ENCODE measurements at regions not wholly inside any gene's neighbourhood (a gene's known extent, or its start where the extent isn't known, plus 50 kb on each side); places are given as distances from the start of the nearest gene placed in this dataset.

DNA sequence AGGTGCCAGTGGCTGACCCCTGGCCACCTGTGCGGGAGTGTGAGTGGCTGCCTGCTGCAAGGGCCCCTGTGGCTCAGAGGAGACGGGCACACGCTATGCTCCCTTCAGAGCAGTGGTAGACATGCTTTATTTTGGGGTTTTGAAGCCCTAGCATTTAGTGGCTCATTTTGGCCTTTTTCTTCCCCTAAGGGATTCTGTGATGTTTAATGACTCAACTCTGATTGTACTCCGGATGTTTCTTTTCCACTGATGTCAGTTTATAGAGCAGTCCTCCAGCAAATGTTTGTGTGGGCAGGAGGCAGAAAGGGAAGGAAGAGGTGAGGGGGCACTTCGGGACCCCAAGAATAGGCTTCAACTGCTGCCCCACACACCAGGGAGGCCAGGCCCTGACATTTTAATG lies 288.9 kb upstream of the C2CD4B start:
- Histone ChIP-seq H3K4me3 (ENCODE audit: low read length) (no peak overlapping the region), H3K9me3 (ENCODE audit: low read depth, low read length) (no peaks in the 10 kb centered on the region)

DNA sequence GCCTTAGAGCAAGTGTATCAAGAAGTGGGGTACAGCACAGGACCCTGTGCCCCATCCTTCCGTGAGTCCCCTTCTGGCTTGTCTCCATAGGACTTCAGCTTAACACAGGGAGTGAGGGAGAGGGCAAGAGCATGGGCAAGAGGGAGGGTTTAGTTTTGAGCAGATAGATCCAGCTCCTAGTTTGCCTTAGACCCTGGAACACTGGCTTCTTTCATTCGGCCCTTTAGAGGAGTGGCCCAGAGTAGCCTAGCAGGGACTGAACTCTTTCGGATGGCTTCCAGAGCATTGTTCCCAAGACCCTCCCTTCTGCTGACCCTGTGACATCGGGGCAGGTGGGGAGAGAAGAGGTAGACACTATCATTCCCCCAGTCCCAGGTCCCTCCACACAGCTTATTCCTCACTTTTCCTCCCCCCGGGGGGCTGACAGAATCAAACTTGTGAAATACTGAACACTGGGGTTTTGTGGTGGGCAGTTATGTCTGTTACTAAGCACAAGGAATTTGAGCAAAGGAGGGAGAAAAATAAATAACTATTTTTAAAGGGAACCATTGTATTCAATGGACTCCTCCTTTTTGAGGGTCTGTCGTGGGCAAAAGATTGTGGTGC lies 289.6 kb upstream of the C2CD4B start:
- H3K4me3 ChIP-seq (ENCODE audit: low read length) = no peak overlapping the region
- H3K9me3 ChIP-seq (ENCODE audit: low read depth, low read length) = no peaks in the 10 kb centered on the region
- H3K27me3 ChIP-seq (ENCODE audit: insufficient read depth, low read length) = no peaks in the 10 kb centered on the region
- no peaks in the 10 kb centered on the region for H3K4me1 ChIP-seq (ENCODE audit: insufficient read depth, low read length)

More for the DNA sequence above, 288.9 kb upstream of the C2CD4B start:
- Histone ChIP-seq H3K27me3 (ENCODE audit: insufficient read depth, low read length) (no peaks in the 10 kb centered on the region), H3K4me1 (ENCODE audit: insufficient read depth, low read length) (no peaks in the 10 kb centered on the region)

DNA sequence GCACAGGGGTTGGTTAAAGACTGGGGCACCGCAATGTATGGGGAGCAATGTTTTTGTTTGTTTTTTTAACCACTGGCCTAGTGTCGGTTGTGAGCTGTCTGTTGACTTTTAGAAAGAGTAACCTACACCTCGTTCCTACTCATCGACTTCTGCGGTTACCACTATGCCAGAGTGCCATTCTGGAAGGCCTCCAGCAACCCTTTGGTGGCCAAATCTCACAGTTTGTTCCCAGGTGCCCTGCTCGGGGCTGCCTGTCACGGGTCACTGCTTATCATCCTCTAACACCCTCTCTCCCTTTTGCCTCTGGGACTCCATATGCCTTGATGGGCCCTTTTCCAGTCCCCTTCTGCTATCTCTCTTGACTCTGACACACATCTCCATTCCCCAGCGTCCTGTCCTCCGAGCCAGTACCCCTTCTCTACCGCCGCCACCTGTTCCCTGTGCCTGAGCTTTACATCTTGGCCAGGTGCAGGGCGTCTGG lies 290.4 kb upstream of the C2CD4B start:
- Histone ChIP-seq H3K27me3 (ENCODE audit: insufficient read depth, low read length) (no peaks in the 10 kb centered on the region), H3K9me3 (ENCODE audit: low read depth, low read length) (no peaks in the 10 kb centered on the region), H3K4me1 (ENCODE audit: insufficient read depth, low read length) (no peaks in the 10 kb centered on the region)

DNA sequence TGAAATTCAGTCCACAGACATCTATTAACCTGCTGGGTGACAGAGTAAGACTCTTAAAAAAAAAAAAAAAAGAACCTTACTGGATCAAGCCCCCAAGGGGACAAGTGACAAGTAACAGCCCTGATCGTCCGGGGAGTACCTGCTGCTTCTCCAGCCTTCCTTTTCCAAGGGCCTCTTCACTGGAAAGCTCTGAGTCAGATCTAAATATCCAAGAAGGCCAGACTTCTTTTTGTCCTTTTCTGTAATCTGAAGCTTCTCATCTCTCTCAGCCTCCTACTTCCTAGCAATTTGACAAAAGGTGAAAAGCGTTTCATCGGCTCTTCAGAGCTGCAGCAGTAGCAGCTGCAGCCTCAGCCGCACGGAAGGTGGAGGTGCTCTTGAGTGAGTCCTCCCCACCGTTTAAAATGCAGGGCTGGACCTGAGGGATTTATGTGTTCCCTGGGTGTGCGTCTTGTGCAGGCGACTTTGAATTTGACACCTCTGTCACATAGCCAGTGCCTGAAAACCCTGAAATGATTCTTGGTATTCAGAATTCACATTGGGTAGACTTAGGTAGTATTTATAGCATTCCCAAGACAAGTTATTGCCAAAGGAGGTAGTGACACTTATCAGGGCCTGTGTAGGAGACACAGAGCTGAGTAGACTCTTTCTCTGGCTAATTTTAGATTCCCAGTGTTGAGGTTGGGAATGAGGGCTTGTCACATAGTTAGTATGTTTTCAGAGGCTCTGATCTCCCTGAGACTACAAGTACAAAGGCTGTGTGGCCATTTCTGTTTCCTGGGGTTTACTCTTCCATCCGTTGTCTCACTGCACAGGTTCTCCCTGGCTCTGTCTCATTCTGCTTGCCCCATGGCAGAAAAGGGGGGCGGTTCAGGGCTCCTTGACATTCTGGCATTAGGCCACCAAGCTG lies 291.2 kb upstream of the C2CD4B start:
- no peaks in the 10 kb centered on the region for H3K4me1 ChIP-seq (ENCODE audit: insufficient read depth, low read length)
- no peak overlapping the region for H3K4me3 ChIP-seq (ENCODE audit: low read length)
- no peaks in the 10 kb centered on the region for H3K9me3 ChIP-seq (ENCODE audit: low read depth, low read length)
- no peaks in the 10 kb centered on the region for H3K27me3 ChIP-seq (ENCODE audit: insufficient read depth, low read length)

More for the DNA sequence above, 290.4 kb upstream of the C2CD4B start:
- no peak overlapping the region for H3K4me3 ChIP-seq (ENCODE audit: low read length)

DNA sequence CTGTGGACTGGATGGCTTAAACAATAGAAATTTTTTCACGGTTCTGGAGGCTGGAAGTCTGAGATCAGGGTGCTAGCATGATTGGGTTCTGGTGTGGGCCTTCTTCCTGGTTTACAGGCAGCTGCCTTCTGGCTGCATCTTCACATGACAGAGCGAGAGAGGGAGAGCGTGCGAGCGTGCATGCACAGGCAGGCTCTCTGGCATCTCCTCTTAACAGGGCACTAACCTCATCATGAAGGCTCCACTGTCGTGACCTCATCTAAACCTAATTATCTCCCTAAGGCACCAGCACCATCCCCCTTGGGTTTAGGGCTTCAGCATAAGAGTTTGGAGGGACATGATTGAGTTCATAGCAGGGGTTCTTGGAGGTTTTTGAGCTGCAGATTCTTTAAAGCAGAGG lies 292.0 kb upstream of the C2CD4B start:
- Histone ChIP-seq H3K9me3 (ENCODE audit: low read depth, low read length) (no peaks in the 10 kb centered on the region), H3K4me1 (ENCODE audit: insufficient read depth, low read length) (no peaks in the 10 kb centered on the region), H3K27me3 (ENCODE audit: insufficient read depth, low read length) (no peaks in the 10 kb centered on the region), H3K4me3 (ENCODE audit: low read length) (no peak overlapping the region)

DNA sequence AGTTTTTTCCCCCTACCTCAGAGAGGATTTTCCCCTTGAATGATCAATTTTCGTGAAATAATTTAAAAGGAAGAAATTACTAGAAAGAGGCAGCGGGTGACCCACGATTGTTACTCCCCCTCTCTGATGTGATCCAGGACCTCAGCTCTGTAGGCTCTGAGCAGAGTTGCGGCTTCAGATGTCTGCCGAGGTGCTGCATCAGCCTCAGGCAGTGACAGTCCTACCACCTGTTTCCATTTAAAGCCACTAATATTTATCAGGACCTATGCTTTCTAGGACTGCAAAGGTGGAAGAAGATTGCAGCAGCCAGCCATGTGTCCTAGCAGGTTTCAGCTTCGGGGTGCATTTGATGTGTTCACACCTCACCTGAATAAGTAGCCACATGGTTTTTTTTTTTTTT lies 294.8 kb upstream of the C2CD4B start:
- Histone ChIP-seq H3K4me1 (ENCODE audit: insufficient read depth, low read length) (no peaks in the 10 kb centered on the region), H3K27me3 (ENCODE audit: insufficient read depth, low read length) (no peaks in the 10 kb centered on the region), H3K9me3 (ENCODE audit: low read depth, low read length) (no peaks in the 10 kb centered on the region), H3K4me3 (ENCODE audit: low read length) (no peak overlapping the region)

DNA sequence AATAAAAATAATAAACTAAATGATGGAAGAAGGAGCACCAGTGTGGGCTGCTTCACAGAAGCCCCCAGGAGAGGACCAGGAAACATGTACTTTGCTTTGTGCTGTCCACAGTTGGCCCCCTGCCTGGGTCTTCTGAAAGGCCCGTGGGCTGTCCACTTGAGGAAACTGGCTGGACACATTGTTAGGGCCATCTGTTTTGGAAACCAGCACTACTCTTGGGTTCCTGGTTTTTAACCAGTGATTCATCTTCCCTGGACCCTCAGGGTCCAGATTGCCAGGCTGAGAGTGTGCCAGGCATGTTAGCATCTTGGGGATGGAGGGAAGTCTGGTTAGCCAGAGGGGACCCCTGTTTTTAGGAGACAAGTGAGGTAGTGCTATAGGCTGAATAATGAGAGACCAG lies 297.2 kb upstream of the C2CD4B start:
- Histone ChIP-seq H3K27me3 (ENCODE audit: insufficient read depth, low read length) (no peaks in the 10 kb centered on the region), H3K4me3 (ENCODE audit: low read length) (no peak overlapping the region), H3K4me1 (ENCODE audit: insufficient read depth, low read length) (no peaks in the 10 kb centered on the region), H3K9me3 (ENCODE audit: low read depth, low read length) (no peaks in the 10 kb centered on the region)

DNA sequence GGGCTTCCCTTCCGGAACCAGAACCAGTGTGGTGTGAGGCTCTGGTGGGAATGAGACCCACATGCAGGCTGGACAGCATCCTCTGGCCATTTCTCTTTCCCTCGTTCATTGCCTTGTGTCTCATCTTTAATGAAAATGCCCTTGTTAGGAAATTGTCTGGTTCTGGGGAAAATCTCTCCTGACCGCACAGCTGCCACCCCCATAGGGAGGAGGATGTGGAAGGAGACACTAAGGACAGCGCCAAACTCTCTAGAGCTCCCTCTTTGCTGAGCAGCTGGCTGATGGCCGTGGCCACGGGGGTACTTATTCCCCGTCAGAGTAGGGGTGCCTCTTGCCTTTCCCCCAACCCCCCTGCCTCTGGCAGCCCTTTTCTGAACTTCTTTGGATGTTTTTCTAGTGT lies 297.6 kb upstream of the C2CD4B start:
- no peaks in the 10 kb centered on the region for H3K27me3 ChIP-seq (ENCODE audit: insufficient read depth, low read length)
- no peak overlapping the region for H3K4me3 ChIP-seq (ENCODE audit: low read length)
- H3K9me3 ChIP-seq (ENCODE audit: low read depth, low read length) = no peaks in the 10 kb centered on the region
- H3K4me1 ChIP-seq (ENCODE audit: insufficient read depth, low read length) = no peaks in the 10 kb centered on the region

DNA sequence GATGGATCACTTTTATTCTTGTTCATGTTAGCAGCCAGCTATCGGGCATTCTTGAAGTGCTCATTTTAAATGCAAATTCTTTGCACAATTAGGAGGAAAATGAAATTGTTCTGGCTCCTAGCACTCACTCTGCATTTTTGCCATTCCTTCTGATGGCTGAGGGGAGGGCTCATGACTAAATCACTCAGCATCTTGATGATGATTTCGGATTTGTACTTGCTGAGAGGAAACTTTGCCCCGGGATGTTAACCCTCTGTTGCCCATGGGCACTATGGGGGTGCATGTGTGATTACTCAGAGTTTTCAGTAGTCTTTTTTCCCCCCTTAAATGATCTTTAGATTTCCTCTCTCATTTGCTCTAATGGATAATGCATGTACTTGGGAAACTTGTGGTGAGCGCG lies 299.6 kb upstream of the C2CD4B start:
- Histone ChIP-seq H3K4me1 (ENCODE audit: insufficient read depth, low read length) (no peaks in the 10 kb centered on the region), H3K27me3 (ENCODE audit: insufficient read depth, low read length) (no peaks in the 10 kb centered on the region), H3K9me3 (ENCODE audit: low read depth, low read length) (no peaks in the 10 kb centered on the region), H3K4me3 (ENCODE audit: low read length) (no peak overlapping the region)

DNA sequence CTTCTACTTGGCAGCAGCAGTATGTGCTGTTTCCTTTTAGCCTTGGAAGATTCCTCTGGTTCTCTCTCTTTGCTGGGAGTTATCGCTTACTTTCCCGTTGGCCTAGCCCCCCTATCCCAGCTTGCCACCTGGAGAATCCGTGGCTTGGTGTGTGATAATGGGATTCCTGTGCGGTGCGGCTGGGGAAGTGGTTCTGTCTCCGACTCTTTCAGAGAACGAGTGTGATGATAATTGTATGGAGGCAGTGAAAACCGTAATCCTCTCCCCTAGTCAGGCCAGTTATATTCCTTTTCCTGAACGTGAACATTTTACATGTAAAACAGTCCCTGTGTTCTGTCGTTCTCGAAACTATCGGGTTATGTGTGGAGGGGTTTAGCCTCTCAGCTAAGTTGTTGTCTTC lies 300.1 kb upstream of the C2CD4B start:
- Histone ChIP-seq H3K4me3 (ENCODE audit: low read length) (no peak overlapping the region), H3K27me3 (ENCODE audit: insufficient read depth, low read length) (no peaks in the 10 kb centered on the region), H3K4me1 (ENCODE audit: insufficient read depth, low read length) (no peaks in the 10 kb centered on the region), H3K9me3 (ENCODE audit: low read depth, low read length) (no peaks in the 10 kb centered on the region)

DNA sequence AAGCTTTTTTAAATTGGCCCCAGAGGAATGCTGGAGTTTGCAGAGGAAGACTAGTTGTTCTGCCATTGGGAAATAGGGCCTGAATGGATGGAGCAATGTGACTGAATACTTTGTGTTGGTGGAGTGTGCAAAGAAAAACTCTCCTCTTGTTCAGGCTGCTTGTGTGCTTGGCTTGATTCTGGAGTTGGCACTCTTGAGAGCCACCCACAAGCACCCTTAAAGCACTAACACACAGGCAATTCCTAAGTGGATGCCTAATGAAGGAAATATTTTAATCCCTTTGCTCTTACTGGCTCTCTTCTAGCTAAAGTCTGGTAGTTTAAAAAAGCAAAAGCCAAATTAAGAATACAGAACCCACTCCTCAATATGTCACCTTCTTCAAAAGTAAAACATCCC lies 304.4 kb upstream of the C2CD4B start:
- Histone ChIP-seq H3K4me3 (ENCODE audit: low read length) (no peak overlapping the region), H3K4me1 (ENCODE audit: insufficient read depth, low read length) (no peaks in the 10 kb centered on the region), H3K9me3 (ENCODE audit: low read depth, low read length) (no peaks in the 10 kb centered on the region), H3K27me3 (ENCODE audit: insufficient read depth, low read length) (no peaks in the 10 kb centered on the region)

DNA sequence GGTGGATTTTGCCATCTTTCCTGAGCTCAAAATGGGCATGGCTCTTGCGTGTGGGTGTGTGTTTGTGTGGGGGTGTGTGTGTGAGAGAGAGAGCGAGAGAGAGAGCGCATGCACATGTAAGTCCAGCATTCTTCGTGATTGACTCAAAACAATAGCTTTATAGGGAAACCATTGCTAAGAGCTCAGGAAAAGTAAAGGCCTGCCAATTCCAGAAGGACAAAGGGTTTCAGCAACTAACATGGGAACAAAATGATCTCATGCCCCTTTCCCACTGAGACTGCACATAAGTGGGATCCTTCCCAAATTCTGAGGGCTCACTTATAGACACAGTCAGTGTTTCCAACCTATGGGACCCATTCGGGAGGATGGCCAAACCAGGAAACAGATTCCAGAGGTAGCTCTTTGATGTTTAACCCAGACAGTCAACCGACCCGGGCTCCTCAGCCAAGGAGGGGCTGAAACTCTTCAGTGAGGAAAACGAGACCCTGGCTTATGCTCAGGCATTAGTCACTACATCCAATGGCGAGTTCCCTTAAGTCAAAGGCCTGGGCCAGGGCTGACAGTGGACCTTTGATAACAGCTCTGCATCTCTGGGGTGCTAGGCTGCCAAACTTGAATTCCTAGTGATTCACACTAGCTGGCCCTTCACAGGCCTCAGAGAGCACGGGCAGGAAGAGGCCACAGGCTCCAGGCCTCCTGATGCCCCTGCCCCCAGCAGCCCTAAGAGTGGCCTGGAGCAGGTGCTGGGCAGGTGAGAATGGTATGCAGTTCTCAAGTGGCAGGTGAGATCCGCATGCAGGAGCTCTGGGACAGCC lies 305.0 kb upstream of the C2CD4B start:
- Histone ChIP-seq H3K4me3 (ENCODE audit: low read length) (no peak overlapping the region), H3K9me3 (ENCODE audit: low read depth, low read length) (no peaks in the 10 kb centered on the region), H3K27me3 (ENCODE audit: insufficient read depth, low read length) (no peaks in the 10 kb centered on the region), H3K4me1 (ENCODE audit: insufficient read depth, low read length) (no peaks in the 10 kb centered on the region)

DNA sequence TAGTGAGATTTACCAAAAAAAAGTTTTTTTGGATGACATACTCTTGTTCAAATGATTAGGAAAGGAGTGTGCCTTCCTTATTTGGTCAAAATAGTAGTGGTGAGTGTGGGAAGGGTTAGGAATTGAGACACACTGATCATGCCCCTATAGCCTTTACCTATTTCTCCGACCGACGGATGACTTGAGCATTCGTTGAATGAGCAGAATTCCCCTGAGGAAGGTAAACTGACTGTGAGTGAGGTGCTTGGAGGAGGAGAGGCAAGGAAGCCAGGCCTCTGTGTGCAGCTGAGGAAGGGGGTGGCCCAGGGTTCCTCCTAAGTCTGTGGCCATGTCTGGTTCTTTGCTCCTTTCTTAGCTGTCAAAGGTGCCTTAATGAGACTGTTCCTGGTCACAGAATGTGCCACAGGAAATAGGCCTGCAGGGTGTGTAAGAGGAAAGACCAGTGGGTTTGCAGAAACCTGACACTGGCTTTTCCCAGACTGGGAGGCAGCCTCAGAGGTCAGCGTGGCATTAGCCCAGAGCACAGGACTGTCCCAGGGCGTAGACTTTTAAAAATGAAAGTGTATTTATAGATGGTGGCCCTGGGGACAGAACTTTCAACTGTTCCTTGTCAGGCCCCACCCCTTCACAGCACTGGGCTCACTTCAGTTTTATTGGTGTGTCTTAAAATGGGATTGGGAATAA lies 307.7 kb upstream of the C2CD4B start:
- Histone ChIP-seq H3K9me3 (ENCODE audit: low read depth, low read length) (no peaks in the 10 kb centered on the region), H3K27me3 (ENCODE audit: insufficient read depth, low read length) (no peaks in the 10 kb centered on the region), H3K4me3 (ENCODE audit: low read length) (no peak overlapping the region), H3K4me1 (ENCODE audit: insufficient read depth, low read length) (no peaks in the 10 kb centered on the region)

DNA sequence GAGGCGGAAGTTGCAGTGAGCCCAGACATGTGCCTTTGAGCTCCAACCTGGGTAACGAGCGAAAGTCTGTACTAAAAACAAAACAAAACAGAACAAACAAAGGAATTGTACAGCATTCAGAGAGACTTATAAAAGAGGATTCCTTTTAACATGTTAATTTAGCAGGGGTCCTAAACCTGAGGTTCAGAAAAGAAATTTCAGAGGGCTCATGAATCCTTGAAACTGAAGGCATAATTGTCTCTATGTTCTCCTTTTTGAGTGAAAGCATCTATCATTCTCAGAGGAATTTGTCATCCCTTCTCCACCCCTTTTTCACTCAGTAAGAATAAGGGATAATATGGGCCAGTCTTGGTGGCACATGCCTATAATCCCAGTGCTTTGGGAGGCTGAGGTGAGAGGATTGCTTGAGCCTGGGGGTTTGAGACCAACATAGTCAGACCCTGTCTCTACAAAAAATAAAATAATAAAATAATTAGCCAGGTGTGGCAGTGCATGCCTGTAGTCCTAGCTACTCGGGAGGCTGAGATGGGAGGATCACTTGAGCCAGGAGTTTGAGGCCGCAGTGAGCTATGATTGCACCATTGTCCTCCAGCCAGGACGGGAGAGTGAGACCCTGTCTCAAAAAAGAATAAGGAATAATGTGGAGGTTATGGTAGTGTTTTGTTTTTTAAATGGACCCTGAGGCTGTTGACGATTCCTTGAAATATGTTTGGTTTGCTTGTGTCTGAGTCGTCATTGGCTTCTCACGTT lies 309.1 kb upstream of the C2CD4B start:
- Histone ChIP-seq H3K9me3 (ENCODE audit: low read depth, low read length) (no peaks in the 10 kb centered on the region), H3K4me1 (ENCODE audit: insufficient read depth, low read length) (no peaks in the 10 kb centered on the region), H3K4me3 (ENCODE audit: low read length) (no peak overlapping the region), H3K27me3 (ENCODE audit: insufficient read depth, low read length) (no peaks in the 10 kb centered on the region)

All from mononuclear cell (primary cell).